ENCODE measurements at regions not wholly inside any gene's neighbourhood (a gene's known extent, or its start where the extent isn't known, plus 50 kb on each side); places are given as distances from the start of the nearest gene placed in this dataset.

- intact Hi-C loops (cut with DNase I; ENCODE audit: low total_unique reads) = no loop called here
- no peak for DNase-seq (ENCODE audit: low spot score in 2 of 2)
- H3K4me3 ChIP-seq (ENCODE audit: low read depth, poor library complexity, severe bottlenecking) = no peak overlapping the region
- no peak for TF ChIP-seq CTCF (IDR thresholded peaks at IDR 0.05)
- TF ChIP-seq POLR2A (IDR thresholded peaks at IDR 0.05) = no peak
- 79 to 81% methylated on average over 6 of the region's 6 CpGs for WGBS, 2 donors
Measured at GRCh38 chr17:79292501-79292900, 217.9 kb downstream of the ENGASE start.

GRCh38 chr17:79291391-79291790 lies 216.8 kb downstream of the ENGASE start:
- no peak for DNase-seq (ENCODE audit: low spot score in 2 of 2)
- H3K4me3 ChIP-seq (ENCODE audit: low read depth, poor library complexity, severe bottlenecking) = no peak overlapping the region
- TF ChIP-seq CTCF (IDR thresholded peaks at IDR 0.05) (no peak), POLR2A (IDR thresholded peaks at IDR 0.05) (no peak)
- intact Hi-C loops (cut with DNase I; ENCODE audit: low total_unique reads) = no loop called here
- 58 to 76% methylated on average over 3 of the region's 3 CpGs for WGBS, 2 donors

DNA sequence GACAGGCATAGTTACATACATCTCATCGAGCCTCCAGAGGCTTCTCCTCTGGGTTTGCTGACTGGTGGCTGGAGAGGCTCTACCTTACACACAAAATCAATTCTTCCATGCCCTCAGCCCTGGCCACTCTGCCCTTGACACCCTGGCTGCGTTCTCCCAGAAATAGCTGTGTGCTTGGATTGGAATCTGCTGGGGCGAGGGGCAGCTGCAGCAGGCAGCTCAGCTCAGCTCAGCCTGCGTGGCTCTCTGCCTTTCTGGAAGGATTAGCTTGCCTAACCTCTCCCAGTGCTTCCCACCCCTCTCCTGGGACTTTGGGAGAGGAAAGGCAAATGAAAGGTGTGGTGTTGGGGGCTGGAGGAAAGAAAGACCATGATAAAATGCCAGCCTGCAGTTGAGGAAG lies 216.1 kb downstream of the ENGASE start:
- 66 to 69% methylated on average over 4 of the region's 4 CpGs for WGBS, 2 donors
- DNase-seq (ENCODE audit: low spot score in 2 of 2) = no peak
- intact Hi-C loops (cut with DNase I; ENCODE audit: low total_unique reads) = no loop called here
- TF ChIP-seq POLR2A (IDR thresholded peaks at IDR 0.05) = no peak
- H3K4me3 ChIP-seq (ENCODE audit: low read depth, poor library complexity, severe bottlenecking) = no peak overlapping the region

DNA sequence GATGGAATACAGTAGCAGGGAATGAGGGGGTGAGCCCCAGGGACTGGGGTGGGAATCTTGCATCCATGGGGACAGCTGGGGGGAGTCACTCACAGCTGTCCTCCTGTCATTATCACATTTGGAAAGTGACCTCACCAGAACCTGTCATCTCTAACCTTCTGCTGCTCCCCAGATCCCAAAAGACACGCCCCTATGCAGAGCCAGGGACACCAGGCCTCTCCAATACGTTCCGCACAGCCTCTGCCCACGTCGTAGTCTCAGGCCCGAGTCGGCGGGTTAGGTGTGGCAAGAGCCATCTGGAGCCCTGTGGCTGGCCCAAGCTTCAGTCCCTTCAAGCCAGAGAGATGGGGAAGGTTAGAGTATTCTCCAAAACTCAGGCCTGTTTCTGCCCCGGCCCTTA lies 214.3 kb downstream of the ENGASE start:
- 78 to 83% methylated on average over 9 of the region's 9 CpGs for WGBS, 2 donors
- no peak overlapping the region for H3K4me3 ChIP-seq (ENCODE audit: low read depth, poor library complexity, severe bottlenecking)
- DNase-seq (ENCODE audit: low spot score in 2 of 2) = no peak
- TF ChIP-seq CTCF (IDR thresholded peaks at IDR 0.05) (no peak), POLR2A (IDR thresholded peaks at IDR 0.05) (no peak)
- intact Hi-C loops (cut with DNase I; ENCODE audit: low total_unique reads) = no loop called here

GRCh38 chr17:79286440-79286839 lies 211.8 kb downstream of the ENGASE start:
- no peak for DNase-seq (ENCODE audit: low spot score in 2 of 2)
- TF ChIP-seq POLR2A (IDR thresholded peaks at IDR 0.05) (no peak), CTCF (IDR thresholded peaks at IDR 0.05) (no peak)
- no peak overlapping the region for H3K4me3 ChIP-seq (ENCODE audit: low read depth, poor library complexity, severe bottlenecking)
- WGBS, 2 donors = 15 to 18% methylated on average over 10 of the region's 10 CpGs
- intact Hi-C loops (cut with DNase I; ENCODE audit: low total_unique reads) = no loop called here

- intact Hi-C loops (cut with DNase I; ENCODE audit: low total_unique reads) = no loop called here
- DNase-seq (ENCODE audit: low spot score in 2 of 2) = no peak
- WGBS, 2 donors = 74 to 89% methylated on average over 5 of the region's 5 CpGs
- TF ChIP-seq POLR2A (IDR thresholded peaks at IDR 0.05) (no peak), CTCF (IDR thresholded peaks at IDR 0.05) (no peak)
- H3K4me3 ChIP-seq (ENCODE audit: low read depth, poor library complexity, severe bottlenecking) = no peak overlapping the region
Measured at GRCh38 chr17:79285973-79286372, 211.3 kb downstream of the ENGASE start.
